ENCODE measurements at regions not wholly inside any gene's neighbourhood (a gene's known extent, or its start where the extent isn't known, plus 50 kb on each side); places are given as distances from the start of the nearest gene placed in this dataset.
A peak's percentile ranks its signal among the peaks of the same experiment; 100 is the strongest.
"Not testable (repeated sequence)": the region's sequence is repeated elsewhere in the genome, so short reads cannot be mapped to it uniquely, and the experiment has no call there.

DNA sequence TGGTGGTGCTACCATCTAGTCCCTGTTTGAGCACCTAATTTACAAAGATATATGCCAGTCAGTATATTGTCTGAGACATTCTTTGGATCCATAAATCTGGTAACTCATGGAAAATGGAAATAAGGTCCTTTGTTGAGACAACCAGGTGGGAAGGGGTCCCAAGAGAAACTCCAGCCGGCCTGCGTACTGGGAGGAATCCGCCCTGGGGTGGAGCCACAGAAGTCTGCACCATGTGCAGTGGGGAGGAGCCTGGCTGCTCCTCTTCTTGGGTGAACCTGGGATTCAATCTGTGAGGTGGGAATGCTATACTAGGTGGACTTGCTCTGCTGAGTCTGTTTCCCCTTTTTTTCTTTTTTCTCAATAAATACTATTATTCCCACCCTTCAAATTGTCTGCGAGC, 339.2 kb upstream of the TNRC6C start:
- no peak for TF ChIP-seq CTCF (IDR thresholded peaks at IDR 0.05; ENCODE audit: insufficient read depth, low read length, severe bottlenecking)
- no peaks in the 10 kb centered on the region for H3K36me3 ChIP-seq (ENCODE audit: control insufficient read depth, insufficient read depth, low read length)
- FAIRE-seq, result no peak

GRCh38 chr17:77619851-77620250, 338.7 kb upstream of the TNRC6C start:
- Histone ChIP-seq H3K36me3 (ENCODE audit: control insufficient read depth, insufficient read depth, low read length) (no peaks in the 10 kb centered on the region), H3K4me3 (ENCODE audit: low read depth, low read length) (no peak overlapping the region), H3K27me3 (ENCODE audit: control insufficient read depth, insufficient read depth, low read length) (no peaks in the 10 kb centered on the region)
- DNase-seq (ENCODE audit: low read depth) (peak; percentile 66), FAIRE-seq (no peak)
- TF ChIP-seq CTCF (IDR thresholded peaks at IDR 0.05; ENCODE audit: insufficient read depth, low read length, severe bottlenecking), result no peak

More for the DNA sequence above, 339.2 kb upstream of the TNRC6C start:
- DNase-seq (ENCODE audit: low read depth), result no peak
- no peaks in the 10 kb centered on the region for H3K27me3 ChIP-seq (ENCODE audit: control insufficient read depth, insufficient read depth, low read length)
- H3K4me3 ChIP-seq (ENCODE audit: low read depth, low read length), result no peak overlapping the region

DNA sequence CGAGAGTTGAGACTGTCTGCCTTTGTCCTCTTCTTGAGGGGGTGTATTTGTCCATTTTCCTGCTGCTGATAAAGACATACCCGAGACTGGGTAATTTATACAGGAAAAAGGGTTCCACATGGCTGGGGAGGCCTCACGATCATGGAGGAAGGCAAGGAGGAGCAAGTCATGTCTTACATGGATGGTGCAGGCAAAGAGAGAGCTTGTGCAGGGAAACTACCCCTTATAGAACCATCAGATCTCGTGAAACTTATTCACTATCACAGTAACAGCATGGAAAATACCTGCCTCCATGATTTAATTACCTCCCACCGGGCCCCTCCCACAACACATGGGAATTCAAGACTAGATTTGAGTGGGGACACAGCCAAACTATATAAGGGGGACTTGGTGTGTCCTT, 338.2 kb upstream of the TNRC6C start:
- TF ChIP-seq CTCF (IDR thresholded peaks at IDR 0.05; ENCODE audit: insufficient read depth, low read length, severe bottlenecking), result no peak
- Histone ChIP-seq H3K4me3 (ENCODE audit: low read depth, low read length) (no peak overlapping the region), H3K27me3 (ENCODE audit: control insufficient read depth, insufficient read depth, low read length) (no peaks in the 10 kb centered on the region), H3K36me3 (ENCODE audit: control insufficient read depth, insufficient read depth, low read length) (no peaks in the 10 kb centered on the region)
- FAIRE-seq (no peak), DNase-seq (ENCODE audit: low read depth) (no peak)

GRCh38 chr17:77622084-77622483, 336.4 kb upstream of the TNRC6C start:
- H3K36me3 ChIP-seq (ENCODE audit: control insufficient read depth, insufficient read depth, low read length); H3K27me3 ChIP-seq (ENCODE audit: control insufficient read depth, insufficient read depth, low read length); FAIRE-seq; H3K4me3 ChIP-seq (ENCODE audit: low read depth, low read length); DNase-seq (ENCODE audit: low read depth): not testable (repeated sequence)

- FAIRE-seq, result no peak
- no peaks in the 10 kb centered on the region for H3K27me3 ChIP-seq (ENCODE audit: control insufficient read depth, insufficient read depth, low read length)
- TF ChIP-seq CTCF (IDR thresholded peaks at IDR 0.05; ENCODE audit: insufficient read depth, low read length, severe bottlenecking), result no peak
- peak; percentile 93 for DNase-seq (ENCODE audit: low read depth)
- no peak overlapping the region for H3K4me3 ChIP-seq (ENCODE audit: low read depth, low read length)
- no peaks in the 10 kb centered on the region for H3K36me3 ChIP-seq (ENCODE audit: control insufficient read depth, insufficient read depth, low read length)
Observed at GRCh38 chr17:77622647-77623046, 335.9 kb upstream of the TNRC6C start.

DNA sequence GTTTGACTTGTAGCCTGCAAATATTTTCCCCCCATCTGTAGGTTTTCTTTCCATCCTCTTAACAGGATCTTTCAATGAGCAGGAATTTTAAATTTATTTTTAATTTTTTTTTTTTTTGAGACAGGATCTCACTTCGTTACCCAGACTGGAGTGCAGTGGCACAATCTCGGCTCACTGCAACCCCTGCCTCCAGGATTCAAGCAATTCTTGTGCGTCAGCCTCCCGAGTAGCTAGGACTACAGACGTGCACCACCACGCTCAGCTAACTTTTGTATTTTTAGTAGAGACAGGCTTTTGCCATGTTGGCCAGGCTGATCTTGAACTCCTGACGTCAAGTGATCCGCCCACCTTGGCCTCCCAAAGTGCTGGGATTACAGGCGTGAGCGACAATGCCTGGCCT, 335.2 kb upstream of the TNRC6C start:
- FAIRE-seq; H3K4me3 ChIP-seq (ENCODE audit: low read depth, low read length); H3K27me3 ChIP-seq (ENCODE audit: control insufficient read depth, insufficient read depth, low read length); H3K36me3 ChIP-seq (ENCODE audit: control insufficient read depth, insufficient read depth, low read length); DNase-seq (ENCODE audit: low read depth): not testable (repeated sequence)

GRCh38 chr17:77628035-77628434, 330.5 kb upstream of the TNRC6C start:
- no peak for TF ChIP-seq CTCF (IDR thresholded peaks at IDR 0.05; ENCODE audit: insufficient read depth, low read length, severe bottlenecking)
- DNase-seq (ENCODE audit: low read depth), result no peak

DNA sequence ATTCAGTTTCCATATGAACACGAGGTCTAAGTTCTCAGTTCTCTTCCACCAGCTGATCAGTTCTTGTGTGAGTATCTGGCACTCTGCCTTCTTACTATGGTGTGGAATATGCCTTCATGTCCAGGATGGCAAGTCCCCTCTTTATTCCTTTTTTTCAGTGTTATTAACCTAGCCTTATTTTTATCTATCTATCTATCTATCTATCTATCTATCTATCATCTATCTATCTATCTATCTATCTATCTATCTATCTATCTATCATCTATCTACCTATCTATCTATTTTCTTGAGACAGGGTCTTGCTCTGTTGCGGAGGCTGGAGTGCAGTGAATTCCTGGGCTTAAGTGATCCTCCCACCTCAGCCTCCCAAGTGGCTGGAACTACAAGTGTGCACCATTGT, 329.2 kb upstream of the TNRC6C start:
- not testable (repeated sequence) for DNase-seq (ENCODE audit: low read depth); H3K27me3 ChIP-seq (ENCODE audit: control insufficient read depth, insufficient read depth, low read length); FAIRE-seq; H3K36me3 ChIP-seq (ENCODE audit: control insufficient read depth, insufficient read depth, low read length); H3K4me3 ChIP-seq (ENCODE audit: low read depth, low read length)

More at GRCh38 chr17:77628035-77628434, 330.5 kb upstream of the TNRC6C start:
- Histone ChIP-seq H3K36me3 (ENCODE audit: control insufficient read depth, insufficient read depth, low read length) (no peaks in the 10 kb centered on the region), H3K27me3 (ENCODE audit: control insufficient read depth, insufficient read depth, low read length) (no peaks in the 10 kb centered on the region), H3K4me3 (ENCODE audit: low read depth, low read length) (no peak overlapping the region)
- FAIRE-seq, result no peak

Data from bronchial epithelial cell (primary cell).